ENCODE measurements at regions not wholly inside any gene's neighbourhood (a gene's known extent, or its start where the extent isn't known, plus 50 kb on each side); places are given as distances from the start of the nearest gene placed in this dataset.
A peak's percentile ranks its signal among the peaks of the same experiment; 100 is the strongest.

DNA sequence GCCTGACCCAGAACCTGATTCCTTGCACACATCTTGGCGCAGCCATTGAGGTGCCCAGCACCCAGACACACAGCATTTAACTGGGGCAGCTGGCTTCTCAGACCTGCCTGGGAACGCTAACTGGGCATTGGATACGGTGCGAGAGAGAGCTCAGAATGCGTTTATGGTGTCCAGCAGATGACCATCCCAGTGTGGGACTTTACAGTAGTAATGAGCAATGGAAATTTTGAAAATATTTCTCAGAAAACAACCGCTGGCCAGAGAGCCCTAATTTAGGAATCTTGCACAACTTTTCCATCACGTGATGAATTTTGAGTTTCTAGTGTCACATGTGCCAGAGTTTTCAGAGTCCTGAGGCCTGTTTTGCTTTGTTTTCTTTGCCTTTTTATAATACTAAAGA is 78.2 kb upstream of the SEC61G start:
- H3K4me3 ChIP-seq (ENCODE audit: low read depth, low read length): no peak overlapping the region
- TF ChIP-seq, protein P1, sequence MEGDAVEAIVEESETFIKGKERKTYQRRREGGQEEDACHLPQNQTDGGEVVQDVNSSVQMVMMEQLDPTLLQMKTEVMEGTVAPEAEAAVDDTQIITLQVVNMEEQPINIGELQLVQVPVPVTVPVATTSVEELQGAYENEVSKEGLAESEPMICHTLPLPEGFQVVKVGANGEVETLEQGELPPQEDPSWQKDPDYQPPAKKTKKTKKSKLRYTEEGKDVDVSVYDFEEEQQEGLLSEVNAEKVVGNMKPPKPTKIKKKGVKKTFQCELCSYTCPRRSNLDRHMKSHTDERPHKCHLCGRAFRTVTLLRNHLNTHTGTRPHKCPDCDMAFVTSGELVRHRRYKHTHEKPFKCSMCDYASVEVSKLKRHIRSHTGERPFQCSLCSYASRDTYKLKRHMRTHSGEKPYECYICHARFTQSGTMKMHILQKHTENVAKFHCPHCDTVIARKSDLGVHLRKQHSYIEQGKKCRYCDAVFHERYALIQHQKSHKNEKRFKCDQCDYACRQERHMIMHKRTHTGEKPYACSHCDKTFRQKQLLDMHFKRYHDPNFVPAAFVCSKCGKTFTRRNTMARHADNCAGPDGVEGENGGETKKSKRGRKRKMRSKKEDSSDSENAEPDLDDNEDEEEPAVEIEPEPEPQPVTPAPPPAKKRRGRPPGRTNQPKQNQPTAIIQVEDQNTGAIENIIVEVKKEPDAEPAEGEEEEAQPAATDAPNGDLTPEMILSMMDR (IDR thresholded peaks at IDR 0.05; ENCODE audit: borderline replicate concordance, insufficient read depth, low read depth, low read length): no peak

DNA sequence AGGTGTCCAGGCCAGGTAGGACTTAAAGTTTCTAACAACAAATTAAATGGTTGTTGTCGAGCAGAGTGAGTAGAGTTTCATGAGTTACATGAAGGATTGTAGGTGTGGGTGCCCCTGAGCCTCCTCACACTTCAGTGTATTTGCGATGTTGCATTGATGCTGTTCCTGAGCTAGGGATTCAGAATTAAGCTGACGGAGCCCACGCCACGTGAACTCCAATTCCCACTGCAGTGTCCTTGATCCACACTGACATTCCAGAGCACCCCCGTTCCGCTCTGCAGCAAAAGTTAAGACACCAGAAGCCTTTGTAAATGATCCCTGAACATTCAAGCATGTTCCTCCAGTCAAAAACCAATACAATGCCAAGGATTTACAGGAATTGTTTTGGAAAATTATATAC is 78.8 kb upstream of the SEC61G start:
- TF ChIP-seq, protein P1 (IDR thresholded peaks at IDR 0.05; ENCODE audit: borderline replicate concordance, insufficient read depth, low read depth, low read length): no peak
- no peak overlapping the region for H3K4me3 ChIP-seq (ENCODE audit: low read depth, low read length)

DNA sequence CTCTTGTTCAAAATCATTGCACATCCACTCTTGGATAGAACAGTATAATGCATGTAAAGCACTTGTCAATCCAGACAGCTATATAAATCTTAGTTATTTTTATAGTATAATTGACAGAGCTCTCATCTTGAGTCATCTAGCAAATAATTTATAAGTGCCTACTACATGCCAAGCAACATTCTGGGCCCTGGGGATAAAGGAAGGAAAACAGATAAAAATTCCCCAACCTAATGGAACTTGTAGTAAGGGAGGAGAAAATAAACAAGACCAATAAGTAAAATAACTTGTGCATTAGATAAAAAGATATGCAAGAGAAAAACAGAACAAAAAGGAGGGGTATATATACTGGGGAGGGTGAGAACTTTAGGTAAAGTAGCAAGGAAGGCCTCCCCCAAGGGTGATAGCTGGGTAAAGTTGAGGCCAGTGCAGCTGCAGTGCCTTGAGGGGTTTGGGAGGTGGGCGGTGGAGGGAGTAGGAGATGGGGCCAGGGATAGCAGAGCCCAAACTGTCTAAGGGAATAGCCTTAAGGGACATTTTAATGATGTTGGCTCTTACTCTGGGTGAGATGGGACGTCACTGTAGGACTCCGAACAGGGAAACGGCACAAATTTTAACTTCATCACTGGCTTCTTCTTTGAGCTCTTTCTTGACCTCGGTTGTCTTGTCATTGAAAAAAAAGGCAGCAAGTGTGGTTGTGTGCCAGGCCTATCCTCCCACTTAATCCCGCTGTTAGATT is 79.3 kb upstream of the SEC61G start:
- TF ChIP-seq, protein P1 (IDR thresholded peaks at IDR 0.05; ENCODE audit: borderline replicate concordance, insufficient read depth, low read depth, low read length): no peak
- no peak overlapping the region for H3K4me3 ChIP-seq (ENCODE audit: low read depth, low read length)

DNA sequence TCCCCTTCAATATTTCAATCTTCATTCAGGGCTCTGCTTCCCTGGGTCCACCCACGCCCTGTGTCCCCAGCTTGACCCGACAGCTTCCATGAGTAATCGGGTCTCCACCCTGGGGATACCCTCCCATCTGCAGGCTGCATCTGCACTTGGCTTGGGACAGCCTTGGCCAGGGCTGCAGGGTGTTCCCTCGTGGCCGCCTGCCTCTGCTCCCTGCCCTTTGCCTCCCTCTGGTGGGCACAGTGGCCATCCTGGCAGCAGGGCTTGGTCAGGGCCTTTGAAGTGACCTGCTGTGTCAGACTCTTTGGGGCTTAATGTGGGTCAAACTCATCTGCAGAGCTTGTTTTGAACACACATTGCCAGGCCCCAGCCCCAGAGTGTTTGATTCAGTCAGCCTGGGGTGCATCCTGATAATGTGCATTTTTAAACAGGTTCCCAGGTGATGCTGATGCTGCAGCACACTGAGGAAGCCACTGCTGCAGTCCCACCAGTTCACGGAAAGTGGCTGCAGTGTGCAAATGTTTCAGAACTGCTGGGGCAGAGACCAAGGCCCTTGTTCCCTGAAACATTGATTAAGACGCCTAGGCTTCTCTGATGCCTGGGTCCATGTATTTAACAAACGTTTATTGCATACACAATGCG is 80.7 kb upstream of the SEC61G start:
- TF ChIP-seq, protein P1 (IDR thresholded peaks at IDR 0.05; ENCODE audit: borderline replicate concordance, insufficient read depth, low read depth, low read length): peak; percentile 38; the same call in 1 of the 2 replicates
- H3K4me3 ChIP-seq (ENCODE audit: low read depth, low read length): no peak overlapping the region

DNA sequence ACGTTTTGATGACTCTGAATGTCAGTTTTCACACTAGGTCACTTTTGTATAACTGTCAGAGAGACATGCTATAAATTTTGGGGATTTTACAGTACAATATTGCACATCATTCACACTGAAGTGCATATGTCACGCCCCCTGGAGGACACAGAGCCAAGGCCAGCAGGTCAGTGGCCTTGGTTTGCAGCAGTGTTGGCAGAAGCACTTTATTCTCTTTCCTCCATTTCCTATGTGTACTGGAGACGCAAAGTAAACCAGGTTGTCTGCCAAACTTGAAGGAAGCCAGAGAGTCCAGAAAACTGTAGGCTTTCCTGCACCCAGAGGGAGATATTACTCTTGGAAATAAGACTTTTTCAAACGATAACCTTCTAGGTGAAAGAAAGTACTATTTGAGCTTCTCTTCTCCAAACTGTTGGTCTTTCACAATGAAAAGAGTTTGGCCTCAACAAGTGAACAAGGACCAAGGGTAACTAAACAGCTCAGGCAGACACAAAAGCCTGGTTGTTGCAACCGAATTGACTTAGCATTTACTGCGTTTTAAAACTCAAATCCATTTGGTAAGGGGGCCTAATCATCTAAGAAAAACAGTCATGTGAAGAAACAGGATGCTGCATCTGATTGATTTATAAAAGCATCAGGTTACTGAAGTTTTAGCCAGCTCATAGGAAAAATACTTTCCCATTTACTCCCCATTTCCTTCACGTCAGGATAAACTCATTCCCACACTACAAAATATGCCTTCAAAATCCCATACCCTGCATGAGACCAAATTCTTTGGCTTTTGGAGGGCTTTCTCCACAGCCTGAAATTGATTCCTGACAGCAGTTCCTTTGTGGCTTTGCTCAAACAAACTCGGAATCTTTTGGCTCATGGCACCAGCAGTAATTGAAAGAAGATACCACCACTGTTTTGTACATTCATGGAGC is 83.0 kb upstream of the SEC61G start:
- no peak overlapping the region for H3K4me3 ChIP-seq (ENCODE audit: low read depth, low read length)
- TF ChIP-seq, protein P1 (IDR thresholded peaks at IDR 0.05; ENCODE audit: borderline replicate concordance, insufficient read depth, low read depth, low read length): peak; percentile 55

DNA sequence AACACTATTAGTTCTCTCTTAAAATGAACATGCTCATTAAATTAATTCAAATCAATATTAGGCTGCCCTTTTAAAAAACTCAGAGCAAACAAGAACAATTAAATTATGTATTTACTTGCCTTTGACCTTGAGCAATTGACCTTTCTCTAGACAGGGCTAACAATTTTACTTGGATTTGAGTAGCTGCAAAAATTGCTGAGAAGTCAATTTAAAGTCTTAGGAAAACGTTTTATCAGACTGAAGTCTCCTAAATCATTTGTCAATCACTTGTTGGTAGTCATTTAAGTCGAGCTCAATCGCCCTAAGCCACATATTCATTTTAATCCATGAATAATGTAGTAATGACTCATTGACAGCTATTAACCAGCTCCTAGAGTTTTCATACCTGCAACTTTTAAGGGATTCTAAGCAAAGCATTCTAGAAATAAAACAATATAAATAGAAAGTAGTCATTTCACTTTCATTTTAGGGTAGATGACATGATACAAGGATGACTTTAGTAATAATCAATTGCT is 84.9 kb upstream of the SEC61G start:
- no peak overlapping the region for H3K4me3 ChIP-seq (ENCODE audit: low read depth, low read length)
- TF ChIP-seq, protein P1 (IDR thresholded peaks at IDR 0.05; ENCODE audit: borderline replicate concordance, insufficient read depth, low read depth, low read length): no peak

All from GM12875 (cell line).